ENCODE measurements at regions not wholly inside any gene's neighbourhood (a gene's known extent, or its start where the extent isn't known, plus 50 kb on each side); places are given as distances from the start of the nearest gene placed in this dataset.
"Not testable (repeated sequence)": the region's sequence is repeated elsewhere in the genome, so short reads cannot be mapped to it uniquely, and the experiment has no call there.

DNA sequence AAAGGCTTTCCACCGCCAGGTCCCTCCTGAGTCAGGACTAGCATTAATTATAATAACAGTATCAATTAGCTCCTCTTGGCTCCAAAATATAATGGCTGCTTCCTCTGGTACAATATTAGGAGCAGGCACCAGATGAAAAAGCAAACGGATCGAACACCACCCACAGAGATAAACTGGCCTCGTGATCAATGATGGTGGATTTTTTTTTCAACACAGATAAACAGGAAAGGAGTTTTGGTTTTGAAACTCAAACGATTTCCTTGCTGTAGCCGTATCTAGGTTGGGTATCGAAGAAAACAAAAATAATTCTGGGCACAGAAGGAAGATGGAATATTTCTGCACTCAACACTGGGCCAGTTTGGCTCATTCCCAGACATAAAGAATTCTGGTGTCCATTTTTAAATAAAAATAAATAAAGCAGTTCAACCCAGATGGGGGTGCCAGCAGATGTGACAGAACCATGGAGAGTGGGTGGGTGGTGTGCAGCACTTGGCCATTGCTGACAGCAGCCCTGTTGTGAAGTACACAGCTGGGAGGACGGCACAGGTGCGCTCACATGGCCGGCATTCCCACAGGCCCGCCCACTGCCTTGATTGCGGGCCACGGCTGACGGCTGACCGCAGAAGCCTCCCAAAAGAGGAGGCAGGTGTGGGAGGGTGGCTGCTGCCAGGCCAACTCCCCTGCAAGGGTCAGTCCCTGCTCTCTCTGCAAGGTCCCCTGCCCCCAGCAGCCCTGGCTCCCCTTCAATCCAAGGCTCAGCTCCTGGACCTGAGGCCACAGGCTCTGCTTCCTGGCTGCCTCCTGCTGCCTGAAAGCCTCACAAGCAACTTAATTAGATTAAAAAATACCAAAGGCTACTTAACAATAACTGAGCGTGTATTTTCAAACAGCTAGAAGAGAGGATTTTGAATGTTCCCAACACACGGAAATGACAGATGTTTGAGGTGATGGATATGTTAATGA is 351.9 kb upstream of the ID2 start:
- no peak for DNase-seq (ENCODE audit: low read depth, low spot score)

DNA sequence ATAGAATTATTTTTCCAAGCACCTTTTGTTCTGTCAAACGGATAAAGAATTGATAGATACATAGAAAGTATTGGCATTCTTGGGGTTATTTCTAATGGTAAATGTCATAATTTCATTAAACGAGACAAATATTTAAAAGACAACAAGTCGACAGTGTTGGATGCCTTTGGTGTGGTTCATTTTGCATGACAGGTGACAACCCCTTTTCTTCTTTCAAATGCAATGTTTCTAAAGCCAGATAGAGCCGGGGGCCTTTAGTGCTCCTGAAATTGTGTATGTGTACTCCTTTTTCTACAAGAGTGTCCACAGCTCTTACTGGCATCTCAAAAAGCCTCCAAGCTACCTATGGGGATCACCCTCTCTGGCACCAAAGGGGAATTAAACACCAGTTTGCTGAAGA is 350.8 kb upstream of the ID2 start:
- DNase-seq (ENCODE audit: low read depth, low spot score) = no peak

- no peak for DNase-seq (ENCODE audit: low read depth, low spot score)
These were observed 349.2 kb upstream of the ID2 start for GRCh38 chr2:8332646-8333045.

GRCh38 chr2:8333177-8333831 is 348.6 kb upstream of the ID2 start:
- no peak for DNase-seq (ENCODE audit: low read depth, low spot score)

- DNase-seq (ENCODE audit: low read depth, low spot score) = not testable (repeated sequence)
These were observed 348.0 kb upstream of the ID2 start for GRCh38 chr2:8333832-8334187.

- DNase-seq (ENCODE audit: low read depth, low spot score) = no peak
These were observed 347.0 kb upstream of the ID2 start for GRCh38 chr2:8334866-8335325.

DNA sequence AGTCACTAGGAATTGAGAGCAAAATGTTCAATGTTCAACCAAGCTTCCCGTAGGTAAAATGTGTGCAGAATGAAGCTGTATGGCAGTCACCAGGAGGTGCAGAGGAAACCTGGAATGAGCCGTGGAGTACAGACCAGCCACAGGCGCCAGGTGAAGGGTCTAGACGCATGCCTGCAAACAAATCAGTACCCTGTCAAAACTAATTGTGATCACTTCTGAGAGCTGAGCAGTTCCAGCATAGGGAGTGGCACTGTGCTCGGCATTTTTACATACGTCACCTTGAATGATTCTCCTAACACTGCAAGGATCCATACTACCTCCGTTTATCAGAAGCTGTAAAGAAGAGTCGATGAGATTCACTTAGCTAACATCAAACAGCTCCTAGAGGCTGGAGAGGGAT is 346.1 kb upstream of the ID2 start:
- DNase-seq (ENCODE audit: low read depth, low spot score) = no peak

DNA sequence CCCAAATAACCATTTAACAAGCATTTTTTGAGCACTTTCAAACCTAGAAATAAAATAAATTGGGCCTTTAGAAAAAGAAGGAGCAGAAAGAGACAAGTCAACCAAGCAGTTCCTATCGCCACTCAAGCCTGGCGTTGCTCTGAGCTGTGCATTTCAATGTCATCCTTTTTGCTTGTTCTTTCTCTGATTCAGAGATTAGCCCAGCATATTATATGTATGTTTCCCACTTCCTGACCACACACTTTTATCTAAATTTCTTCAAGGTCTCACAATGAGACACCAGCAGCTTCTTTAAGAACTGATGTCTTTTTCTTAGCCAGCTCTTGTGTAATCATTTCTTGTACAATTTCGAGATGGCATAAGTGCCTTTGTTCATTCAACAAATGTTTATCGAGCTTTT is 344.5 kb upstream of the ID2 start:
- no peak for DNase-seq (ENCODE audit: low read depth, low spot score)

DNA sequence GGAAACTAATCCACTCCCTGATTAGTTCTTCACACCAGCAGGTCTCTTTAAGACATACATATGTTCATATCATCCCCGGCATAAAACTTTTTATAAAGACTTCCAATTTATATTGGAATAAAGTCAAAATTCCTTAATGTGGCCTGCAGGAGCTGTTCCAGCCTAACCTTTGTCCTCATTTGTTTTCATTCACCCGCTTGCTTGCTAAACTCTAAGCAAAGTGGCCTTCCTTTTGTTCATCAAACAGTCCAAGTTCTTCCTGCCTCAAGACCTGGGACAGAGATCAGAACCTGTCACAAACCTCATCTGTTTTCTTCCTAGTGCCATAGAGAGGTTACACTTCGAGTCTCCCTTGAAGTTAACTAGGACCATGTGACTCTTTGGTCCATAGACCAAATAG is 339.4 kb upstream of the ID2 start:
- DNase-seq (ENCODE audit: low read depth, low spot score) = no peak

DNA sequence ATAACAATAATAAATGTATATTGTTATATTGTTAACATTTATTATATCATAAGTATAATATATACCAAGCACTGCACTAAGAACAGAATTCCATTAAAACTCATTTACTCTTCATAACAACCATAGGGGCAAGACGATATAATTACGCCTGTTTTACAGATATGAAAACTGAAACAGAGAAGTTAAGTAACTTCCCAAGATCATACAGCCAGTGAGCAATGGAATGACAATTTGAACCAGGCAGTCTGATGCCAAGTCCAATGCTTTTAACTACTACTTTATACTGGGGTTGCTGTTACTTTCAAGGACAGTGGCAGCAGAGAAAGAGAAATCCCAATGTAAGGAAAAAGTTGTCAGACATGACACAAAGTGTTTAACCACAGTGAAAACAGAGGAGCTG is 338.8 kb upstream of the ID2 start:
- DNase-seq (ENCODE audit: low read depth, low spot score) = no peak

DNA sequence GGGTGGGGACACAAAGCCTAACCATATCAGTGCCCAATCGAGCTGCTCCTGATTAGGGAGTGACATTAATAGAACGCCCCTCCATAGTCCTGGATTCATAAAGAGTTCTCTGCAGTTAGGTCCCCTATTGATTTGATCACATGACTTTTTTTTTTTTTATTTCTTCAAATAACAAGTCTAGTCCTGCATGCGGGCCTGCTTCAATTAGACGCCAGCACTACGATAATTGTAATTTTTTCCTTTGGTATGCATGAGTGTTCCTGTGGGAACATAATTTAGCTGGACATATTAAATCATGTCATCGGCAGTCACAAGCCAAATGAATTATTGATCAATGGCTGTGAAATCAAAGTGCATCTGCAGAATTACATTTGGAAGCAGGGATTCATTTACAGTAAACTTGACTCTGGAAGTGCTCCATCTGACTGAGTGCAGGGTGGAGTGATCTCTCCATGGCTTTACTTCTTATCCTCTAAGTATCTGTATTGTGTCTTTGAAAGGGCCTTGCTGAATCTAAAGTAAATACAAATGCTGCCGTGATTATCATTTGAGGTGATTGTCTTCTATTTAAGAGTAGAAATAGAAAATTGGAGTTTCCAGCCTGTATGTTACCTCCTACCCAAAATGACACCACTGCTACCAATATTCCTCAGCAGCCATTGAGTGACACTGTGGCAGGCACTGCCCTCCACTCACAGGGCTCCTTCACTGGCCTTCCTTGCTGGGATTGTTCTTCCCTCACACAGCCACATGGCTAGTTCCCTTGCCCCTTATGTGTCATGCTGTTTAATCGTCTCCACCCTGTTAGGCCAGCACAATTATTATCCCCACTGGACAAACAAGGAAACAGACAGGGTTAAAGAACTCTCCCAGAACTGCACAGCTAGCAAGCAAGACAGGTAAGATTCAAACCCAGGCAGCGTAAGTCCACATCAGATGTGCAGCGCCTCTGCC is 337.4 kb upstream of the ID2 start:
- DNase-seq (ENCODE audit: low read depth, low spot score) = no peak

- DNase-seq (ENCODE audit: low read depth, low spot score) = no peak
These were observed 336.7 kb upstream of the ID2 start for GRCh38 chr2:8345200-8345599.

- DNase-seq (ENCODE audit: low read depth, low spot score) = no peak
These were observed 335.6 kb upstream of the ID2 start for GRCh38 chr2:8346208-8346607.

DNA sequence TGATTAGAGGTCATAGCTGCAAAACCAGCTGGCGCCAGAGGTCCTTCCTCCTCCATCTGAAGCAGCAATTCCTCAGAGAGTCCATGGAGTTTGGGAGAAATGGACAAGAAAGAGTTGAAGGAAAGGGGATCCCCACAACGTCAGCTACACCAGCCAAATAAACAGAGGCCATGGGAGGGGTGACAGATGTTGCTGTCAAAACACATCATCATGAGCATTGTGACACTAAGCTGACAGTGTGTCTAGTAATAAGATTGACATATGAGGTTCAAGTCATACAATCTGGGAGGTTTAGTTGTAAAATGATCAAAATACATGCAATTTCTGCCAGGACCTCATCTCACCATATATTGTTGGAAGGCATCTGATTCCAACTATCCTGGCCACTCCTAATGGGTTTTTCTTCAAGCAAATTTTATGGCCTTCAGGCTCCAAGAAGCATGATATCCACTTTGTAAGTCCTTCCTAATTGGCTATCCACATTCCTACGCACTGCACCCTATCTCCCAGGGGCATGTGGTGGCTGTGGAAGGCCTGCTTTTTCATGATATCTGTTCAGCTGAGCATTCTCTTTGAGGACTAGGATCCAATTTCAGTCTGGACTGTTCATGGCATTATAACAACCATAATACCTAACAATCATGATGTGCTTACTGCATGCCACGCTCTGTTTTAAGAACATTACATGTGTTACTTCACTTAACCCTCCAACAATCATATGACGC is 335.0 kb upstream of the ID2 start:
- no peak for DNase-seq (ENCODE audit: low read depth, low spot score)

DNA sequence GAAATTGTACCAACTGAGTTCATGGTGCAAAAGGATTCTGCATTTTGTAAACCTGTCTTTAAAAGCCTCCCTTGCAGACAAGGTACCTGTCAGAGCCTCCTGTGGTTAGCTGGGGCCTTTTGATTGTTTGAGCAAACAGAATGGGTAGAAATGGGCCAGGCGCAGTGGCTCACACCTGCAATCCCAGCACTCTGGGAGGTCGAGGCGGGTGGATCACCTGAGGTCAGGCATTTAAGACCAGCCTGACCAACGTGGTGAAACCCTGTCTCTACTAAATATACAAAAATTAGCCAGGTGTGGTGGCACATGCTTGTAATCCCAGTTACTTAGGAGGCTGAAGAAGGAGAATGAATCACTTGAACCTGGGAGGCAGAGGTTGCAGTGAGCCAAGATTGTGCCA is 332.9 kb upstream of the ID2 start:
- not testable (repeated sequence) for DNase-seq (ENCODE audit: low read depth, low spot score)

DNA sequence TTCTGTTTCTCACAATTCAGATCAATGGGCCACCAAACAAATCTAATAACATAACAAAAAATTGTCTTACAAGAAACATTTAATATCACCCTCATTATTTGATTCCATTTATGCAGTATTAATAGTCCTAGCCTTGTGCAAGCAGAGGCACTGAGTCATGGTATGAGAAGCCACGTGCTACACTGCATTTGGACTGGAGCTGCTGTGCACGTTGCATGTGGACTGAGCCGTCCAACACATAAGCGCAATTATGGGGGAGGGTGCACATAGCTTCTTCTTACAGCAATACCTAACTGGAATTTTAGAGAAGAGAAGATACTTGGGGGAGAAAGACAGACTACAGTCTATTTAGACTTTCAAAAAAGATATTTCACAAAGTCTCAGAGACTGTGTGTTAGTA is 329.6 kb upstream of the ID2 start:
- DNase-seq (ENCODE audit: low read depth, low spot score) = no peak

DNA sequence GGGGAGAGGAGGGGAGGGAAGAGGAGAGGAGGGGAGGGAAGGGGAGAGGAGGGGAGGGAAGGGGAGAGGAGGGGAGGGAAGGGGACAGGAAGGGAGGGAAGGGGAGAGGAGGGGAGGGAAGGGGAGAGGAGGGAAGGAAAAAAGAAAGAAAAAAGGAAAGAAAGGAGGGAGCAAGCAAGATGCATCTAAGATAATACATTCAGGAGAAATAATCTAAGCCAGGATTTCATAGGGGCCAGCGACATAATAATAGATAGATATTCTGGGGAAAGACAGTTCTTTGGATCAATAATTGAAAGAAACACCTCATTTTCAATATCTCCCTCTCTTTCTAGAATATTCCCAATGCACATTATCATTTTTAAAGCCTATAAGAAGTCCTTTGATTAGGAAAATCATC is 328.9 kb upstream of the ID2 start:
- no peak for DNase-seq (ENCODE audit: low read depth, low spot score)

GRCh38 chr2:8355102-8355859 is 326.6 kb upstream of the ID2 start:
- no peak for DNase-seq (ENCODE audit: low read depth, low spot score)

GRCh38 chr2:8357738-8358518 is 323.9 kb upstream of the ID2 start:
- DNase-seq (ENCODE audit: low read depth, low spot score) = no peak

- DNase-seq (ENCODE audit: low read depth, low spot score) = no peak
These were observed 319.9 kb upstream of the ID2 start for GRCh38 chr2:8361930-8362329.

Measured in smooth muscle cell of the brain vasculature (primary cell).